NCI-H2171 (cell line): ENCODE measurements at regions not wholly inside any gene's neighbourhood (a gene's known extent, or its start where the extent isn't known, plus 50 kb on each side); places are given as distances from the start of the nearest gene placed in this dataset.
"Not testable (repeated sequence)": the region's sequence is repeated elsewhere in the genome, so short reads cannot be mapped to it uniquely, and the experiment has no call there.

Source experiments
- DNase-seq: peaks from one replicate; lab custom pipeline; 2025; lab: John Stamatoyannopoulos, UW

- DNase-seq: no peak
Measured at GRCh38 chr3:164927728-164928127, 150.6 kb downstream of the SI start.

GRCh38 chr3:164918905-164919304 is 159.4 kb downstream of the SI start:
- no peak for DNase-seq

GRCh38 chr3:164912916-164913315 is 165.4 kb downstream of the SI start:
- no peak for DNase-seq

- no peak for DNase-seq
Measured at GRCh38 chr3:164903820-164904451, 174.4 kb downstream of the SI start.

- DNase-seq: peak; percentile 44
Measured at GRCh38 chr3:164897342-164897741, 181.0 kb downstream of the SI start.

GRCh38 chr3:164890061-164890460 is 188.2 kb downstream of the SI start:
- no peak for DNase-seq

GRCh38 chr3:164883171-164883570 is 195.1 kb downstream of the SI start:
- DNase-seq: no peak

- no peak for DNase-seq
Measured at GRCh38 chr3:164879201-164879600, 199.1 kb downstream of the SI start.

GRCh38 chr3:164864454-164864853 is 213.8 kb downstream of the SI start:
- no peak for DNase-seq

- DNase-seq: no peak
Measured at GRCh38 chr3:164852866-164853265, 225.4 kb downstream of the SI start.

GRCh38 chr3:164851905-164852304 is 226.4 kb downstream of the SI start:
- no peak for DNase-seq

GRCh38 chr3:164851204-164851603 is 227.1 kb downstream of the SI start:
- DNase-seq: no peak

- no peak for DNase-seq
Measured at GRCh38 chr3:164848923-164849322, 229.4 kb downstream of the SI start.

GRCh38 chr3:164845739-164846138 is 232.6 kb downstream of the SI start:
- no peak for DNase-seq

- no peak for DNase-seq
Measured at GRCh38 chr3:164832216-164832615, 246.1 kb downstream of the SI start.

GRCh38 chr3:164818318-164818717 is 260.0 kb downstream of the SI start:
- DNase-seq: no peak

GRCh38 chr3:164814106-164814505 is 264.2 kb downstream of the SI start:
- no peak for DNase-seq

- DNase-seq: no peak
Measured at GRCh38 chr3:164812042-164812441, 266.3 kb downstream of the SI start.

- DNase-seq: no peak
Measured at GRCh38 chr3:164806188-164806587, 272.1 kb downstream of the SI start.

- no peak for DNase-seq
Measured at GRCh38 chr3:164794099-164794498, 284.2 kb downstream of the SI start.

- no peak for DNase-seq
Measured at GRCh38 chr3:164791263-164791662, 287.0 kb downstream of the SI start.

- DNase-seq: not testable (repeated sequence)
Measured at GRCh38 chr3:164784407-164784806, 293.9 kb downstream of the SI start.

GRCh38 chr3:164781755-164782154 is 296.5 kb downstream of the SI start:
- DNase-seq: no peak

- DNase-seq: peak; percentile 35
Measured at GRCh38 chr3:164779816-164780215, 298.5 kb downstream of the SI start.

- DNase-seq: no peak
Measured at GRCh38 chr3:164752812-164753211, 325.5 kb downstream of the SI start.
